GM23338 (cell line): ENCODE measurements at regions not wholly inside any gene's neighbourhood (a gene's known extent, or its start where the extent isn't known, plus 50 kb on each side); places are given as distances from the start of the nearest gene placed in this dataset.

Experiments
- ATAC-seq: fragments of 200-7000 bp; cut with Tn5 transposase; 3 replicates; pipeline ENCODE4 v1.9.1; 2020
- DNase-seq: peaks from one replicate; pipeline ENCODE4 v3.0.0-alpha.2; 2015; ENCODE audit warnings: low spot score
- H2AFZ ChIP-seq: fragments of 200-600 bp; sonication (generic); 2 replicates; pipeline ENCODE4 v1.8.0; 2016; ENCODE audit warnings: antibody characterized with exemption, mild to moderate bottlenecking, moderate library complexity
- H3F3A ChIP-seq: fragments of 200-600 bp; sonication (generic); replicated peaks from 2 replicates; pipeline ENCODE4 v1.8.0; 2017; ENCODE audit warnings: antibody characterized with exemption, mixed run types, low read depth
- H3K27ac ChIP-seq: fragments of 200-600 bp; sonication (generic); 2 replicates; pipeline ENCODE4 v1.6.1; 2016; ENCODE audit warnings: low read depth
- H3K27me3 ChIP-seq: fragments of 200-600 bp; sonication (generic); 2 replicates; pipeline ENCODE4 v1.8.0; 2016; ENCODE audit warnings: mild to moderate bottlenecking, mixed run types, moderate library complexity; ENCODE audit not compliant: insufficient read depth
- H3K36me3 ChIP-seq: fragments of 200-600 bp; sonication (generic); 2 replicates; pipeline ENCODE4 v1.8.0; 2016; ENCODE audit warnings: mild to moderate bottlenecking; ENCODE audit not compliant: insufficient read depth
- H3K4me1 ChIP-seq: fragments of 200-600 bp; sonication (generic); 2 replicates; pipeline ENCODE4 v1.8.0; 2016; ENCODE audit warnings: mild to moderate bottlenecking, moderate library complexity; ENCODE audit not compliant: insufficient read depth
- H3K4me2 ChIP-seq: fragments of 200-600 bp; sonication (generic); 2 replicates; pipeline ENCODE4 v1.7.1; 2017; ENCODE audit warnings: mixed run types
- H3K4me3 ChIP-seq: fragments of 200-600 bp; sonication (generic); 2 replicates; pipeline ENCODE4 v1.6.1; 2016; ENCODE audit warnings: mixed run types
- H3K79me2 ChIP-seq: fragments of 200-600 bp; sonication (generic); replicated peaks from 2 replicates; pipeline ENCODE4 v1.8.0; 2017; ENCODE audit warnings: mild to moderate bottlenecking; ENCODE audit not compliant: insufficient read depth
- H3K9me2 ChIP-seq: fragments of 200-600 bp; sonication (generic); 2 replicates; pipeline ENCODE4 v1.8.0; 2017; ENCODE audit not compliant: insufficient read depth
- H4K20me1 ChIP-seq: fragments of 200-600 bp; sonication (generic); replicated peaks from 2 replicates; pipeline ENCODE4 v1.8.0; 2017; ENCODE audit warnings: mild to moderate bottlenecking; ENCODE audit not compliant: insufficient read depth
- H3K27ac Mint-ChIP-seq: 2 replicates; pipeline ENCODE4 v1.8.0; 2020; ENCODE audit warnings: inconsistent platforms, mild to moderate bottlenecking, moderate library complexity, mixed read lengths
- H3K27me3 Mint-ChIP-seq: 3 replicates; pipeline ENCODE4 v1.8.0; 2022; ENCODE audit warnings: low read depth, mild to moderate bottlenecking, moderate library complexity, mixed read lengths, inconsistent platforms; ENCODE audit not compliant: insufficient read depth, poor library complexity
- H3K36me3 Mint-ChIP-seq: 3 replicates; pipeline ENCODE4 v1.8.0; 2021; ENCODE audit warnings: low read depth, mild to moderate bottlenecking, inconsistent platforms, moderate library complexity, mixed read lengths
- H3K4me1 Mint-ChIP-seq: 3 replicates; pipeline ENCODE4 v1.8.0; 2020; ENCODE audit warnings: mild to moderate bottlenecking, inconsistent platforms, mixed read lengths
- H3K4me3 Mint-ChIP-seq: 3 replicates; pipeline ENCODE4 v1.8.0; 2021; ENCODE audit warnings: moderate library complexity, mild to moderate bottlenecking, inconsistent platforms, mixed read lengths
- H3K9me3 Mint-ChIP-seq: 3 replicates; pipeline ENCODE4 v1.8.0; 2020; ENCODE audit warnings: moderate library complexity, mild to moderate bottlenecking, inconsistent platforms, mixed read lengths
- CREB1 ChIP-seq: fragments of 250-450 bp; sonication (Bioruptor Pico); IDR thresholded peaks from 2 replicates; pipeline ENCODE4 v1.5.0; 2020; ENCODE audit warnings: low read depth, mild to moderate bottlenecking, moderate library complexity
- ETS1 ChIP-seq: IDR thresholded peaks from 2 replicates; pipeline ENCODE4 v1.6.1; 2016; ENCODE audit warnings: antibody characterized with exemption
- EZH2 ChIP-seq: fragments of 200-600 bp; sonication (generic); IDR thresholded peaks from one replicate; pipeline ENCODE4 v1.8.0; 2017; ENCODE audit warnings: antibody characterized with exemption, mild to moderate bottlenecking, low read depth; ENCODE audit not compliant: unreplicated experiment
- EZH2phosphoT487 ChIP-seq: fragments of 200-600 bp; sonication (generic); IDR thresholded peaks from one replicate; pipeline ENCODE4 v1.8.1; 2018; ENCODE audit warnings: antibody characterized with exemption; ENCODE audit not compliant: unreplicated experiment
- JUNB ChIP-seq: IDR thresholded peaks from one replicate; pipeline ENCODE4 v1.6.1; 2016; ENCODE audit warnings: antibody characterized with exemption; ENCODE audit not compliant: unreplicated experiment
- NANOG ChIP-seq: IDR thresholded peaks from 2 replicates; pipeline ENCODE4 v1.6.1; 2016; ENCODE audit warnings: antibody characterized with exemption, borderline replicate concordance
- POLR2AphosphoS5 ChIP-seq: IDR thresholded peaks from 2 replicates; pipeline ENCODE4 v1.6.1; 2016; ENCODE audit warnings: antibody characterized with exemption, low read depth
- REST ChIP-seq: IDR thresholded peaks from one replicate; pipeline ENCODE4 v1.6.1; 2018; ENCODE audit warnings: antibody characterized with exemption; ENCODE audit not compliant: unreplicated experiment
- STAT1 ChIP-seq: IDR thresholded peaks from one replicate; pipeline ENCODE4 v1.6.1; 2016; ENCODE audit warnings: antibody characterized with exemption; ENCODE audit not compliant: unreplicated experiment
- ZNF114 ChIP-seq: fragments of 250-450 bp; sonication (Bioruptor Pico); IDR thresholded peaks from 2 replicates; pipeline ENCODE4 v1.5.0; 2020; ENCODE audit warnings: mild to moderate bottlenecking, moderate library complexity
- ZNF331 ChIP-seq: fragments of 250-450 bp; sonication (Bioruptor Pico); IDR thresholded peaks from 2 replicates; pipeline ENCODE4 v1.5.0; 2020; ENCODE audit warnings: low read depth, mild to moderate bottlenecking, moderate library complexity
- TF ChIP-seq, protein P1 (sequence below), 2 experiments: fragments of 200-600 bp in 1 of 2; sonication (generic) in 1 of 2; conservative IDR thresholded peaks; 2 replicates each; pipeline versions ENCODE4 v1.5.1 to v1.6.1; 2016 to 2017; ENCODE audit warnings: antibody characterized with exemption in 2 of 2, low read depth in 2 of 2, mild to moderate bottlenecking in 2 of 2, moderate library complexity in 1 of 2

GRCh38 chr6:102793752-102794151 lies 1400.2 kb downstream of the GRIK2 start (continued):
- TF ChIP-seq REST: no peak
- TF ChIP-seq CREB1: no peak
- TF ChIP-seq ETS1: no peak
- TF ChIP-seq EZH2phosphoT487: no peak
- TF ChIP-seq EZH2: no peak
- no peak for TF ChIP-seq STAT1
- TF ChIP-seq, protein P1, sequence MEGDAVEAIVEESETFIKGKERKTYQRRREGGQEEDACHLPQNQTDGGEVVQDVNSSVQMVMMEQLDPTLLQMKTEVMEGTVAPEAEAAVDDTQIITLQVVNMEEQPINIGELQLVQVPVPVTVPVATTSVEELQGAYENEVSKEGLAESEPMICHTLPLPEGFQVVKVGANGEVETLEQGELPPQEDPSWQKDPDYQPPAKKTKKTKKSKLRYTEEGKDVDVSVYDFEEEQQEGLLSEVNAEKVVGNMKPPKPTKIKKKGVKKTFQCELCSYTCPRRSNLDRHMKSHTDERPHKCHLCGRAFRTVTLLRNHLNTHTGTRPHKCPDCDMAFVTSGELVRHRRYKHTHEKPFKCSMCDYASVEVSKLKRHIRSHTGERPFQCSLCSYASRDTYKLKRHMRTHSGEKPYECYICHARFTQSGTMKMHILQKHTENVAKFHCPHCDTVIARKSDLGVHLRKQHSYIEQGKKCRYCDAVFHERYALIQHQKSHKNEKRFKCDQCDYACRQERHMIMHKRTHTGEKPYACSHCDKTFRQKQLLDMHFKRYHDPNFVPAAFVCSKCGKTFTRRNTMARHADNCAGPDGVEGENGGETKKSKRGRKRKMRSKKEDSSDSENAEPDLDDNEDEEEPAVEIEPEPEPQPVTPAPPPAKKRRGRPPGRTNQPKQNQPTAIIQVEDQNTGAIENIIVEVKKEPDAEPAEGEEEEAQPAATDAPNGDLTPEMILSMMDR (conservative IDR thresholded peaks at IDR 0.05; ENCODE audit: low read depth in 2 of 2): no peak
- no peak for TF ChIP-seq ZNF331 (CRISPR knock-in tag)

DNA sequence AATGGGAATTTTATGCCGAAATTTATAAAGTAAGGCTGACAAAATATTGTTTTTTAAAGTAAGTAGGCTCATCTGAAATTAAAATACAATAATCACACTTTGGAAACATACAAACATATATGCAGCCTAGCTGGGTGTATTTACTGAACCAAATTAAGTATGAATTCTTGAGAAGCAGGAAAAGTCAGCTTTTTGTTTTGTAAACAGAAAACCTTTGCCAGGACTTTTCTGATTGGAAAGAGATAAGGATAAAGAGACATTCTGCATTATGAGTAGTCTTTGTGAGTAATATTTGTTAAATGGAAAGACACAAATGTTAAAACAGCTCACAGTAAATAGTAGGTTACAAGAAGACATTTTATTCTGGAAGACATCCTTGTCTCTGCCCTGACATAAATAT lies 1380.8 kb downstream of the GRIK2 start:
- H3K27ac ChIP-seq: no peak overlapping the region
- H3K9me2 ChIP-seq: no peaks in the 10 kb centered on the region
- no peak overlapping the region for H3K4me3 Mint-ChIP-seq
- H3K36me3 ChIP-seq: no peaks in the 10 kb centered on the region
- no peaks in the 10 kb centered on the region for H3K36me3 Mint-ChIP-seq
- no peaks in the 10 kb centered on the region for H3K4me1 Mint-ChIP-seq
- H3K79me2 ChIP-seq: no peaks in the 10 kb centered on the region
- H3K4me2 ChIP-seq: no peak overlapping the region
- no peaks in the 10 kb centered on the region for H3K27me3 ChIP-seq
- no peaks in the 10 kb centered on the region for H3K27me3 Mint-ChIP-seq
- no peak for DNase-seq
- 0 out of 2 replicates have a peak overlapping the region, but pooled peaks have one; percentile 8 for H3K27ac Mint-ChIP-seq
- H3F3A ChIP-seq: no peaks in the 10 kb centered on the region
- no peaks in the 10 kb centered on the region for H4K20me1 ChIP-seq
- peaks cover 5% of the 10 kb centered on the region for H3K9me3 Mint-ChIP-seq
- no peaks in the 10 kb centered on the region for H3K4me1 ChIP-seq
- H2AFZ ChIP-seq: no peak overlapping the region; the same call in 1 of the 2 replicates
- H3K4me3 ChIP-seq: no peak overlapping the region
- ATAC-seq: no peak
- TF ChIP-seq ETS1 (no peak), STAT1 (no peak), ZNF114 (CRISPR knock-in tag) (no peak), NANOG (no peak), REST (no peak), CREB1 (no peak), POLR2AphosphoS5 (no peak), EZH2phosphoT487 (no peak), JUNB (no peak), EZH2 (no peak)
